A549 (cell line): ENCODE measurements at regions not wholly inside any gene's neighbourhood (a gene's known extent, or its start where the extent isn't known, plus 50 kb on each side); places are given as distances from the start of the nearest gene placed in this dataset.

Experiments
- ATAC-seq, 2 experiments: fragments of 200-7000 bp in 1 of 2; fragments of >200 bp in 1 of 2; cut with Nextera tagmentation in 1 of 2; cut with Tn5 transposase in 1 of 2; 3 replicates each; pipeline versions ENCODE4 v1.8.0 to v1.9.1; 2018 to 2020; ENCODE audit warnings: mild to moderate bottlenecking in 1 of 2, moderate library complexity in 1 of 2
- CTCF ChIA-PET: fragments of 300-600 bp; sonication (Branson Sonifier 250); formaldehyde crosslinking; extraction: SDS; loops from one replicate; lab custom pipeline; 2021; ENCODE audit warnings: antibody characterized with exemption, inconsistent platforms; lab: Yijun Ruan, JAX
- POLR2A ChIA-PET: fragments of 350-600 bp; formaldehyde crosslinking; extraction: SDS; loops from one replicate; lab custom pipeline; 2021; ENCODE audit warnings: antibody characterized with exemption, inconsistent platforms; lab: Yijun Ruan, JAX
- DNase-seq, 2 experiments: peaks; one replicate each; pipeline versions ENCODE4 v3.0.0 to v3.0.0-alpha.2; 2011 to 2016; ENCODE audit warnings: low read depth in 1 of 2, low spot score in 1 of 2
- FAIRE-seq: peaks from 2 replicates; lab custom pipeline; 2011; peaks lifted over from hg19 to GRCh38; lab: Jason Lieb, UNC
- H3K27ac ChIP-seq, 2 experiments: fragments of >200 bp; sonication (Bioruptor Twin); formaldehyde crosslinking; 3 replicates each; pipeline ENCODE4 v1.5.1; 2016 to 2017
- H3K4me1 ChIP-seq: fragments of >200 bp; sonication (Bioruptor Twin); formaldehyde crosslinking; 3 replicates; pipeline ENCODE4 v1.6.1; 2016
- H3K4me2 ChIP-seq: fragments of >200 bp; sonication (Bioruptor Twin); formaldehyde crosslinking; 3 replicates; pipeline ENCODE4 v1.6.1; 2016
- H3K4me3 ChIP-seq: fragments of >200 bp; sonication (Bioruptor Twin); formaldehyde crosslinking; 3 replicates; pipeline ENCODE4 v1.5.1; 2016
- H3K9me3 ChIP-seq: fragments of >200 bp; sonication (Bioruptor Twin); formaldehyde crosslinking; 3 replicates; pipeline ENCODE4 v1.6.1; 2016
- ATOH8 ChIP-seq: fragments of 250-450 bp; sonication (Bioruptor Pico); IDR thresholded peaks from 2 replicates; pipeline ENCODE4 v1.5.0; 2020; ENCODE audit warnings: low read depth, mild to moderate bottlenecking, moderate library complexity
- CEBPB ChIP-seq, 2 experiments: fragments of >200 bp in 1 of 2; sonication (Bioruptor Twin) in 1 of 2; formaldehyde crosslinking in 1 of 2; IDR thresholded peaks; 2 replicates each; pipeline ENCODE4 v1.6.1; 2012 to 2016
- EHMT2 ChIP-seq: fragments of 200-600 bp; sonication (generic); IDR thresholded peaks from 2 replicates; pipeline ENCODE4 v1.6.1; 2016; ENCODE audit warnings: antibody characterized with exemption, low read depth, mild to moderate bottlenecking, moderate library complexity
- ELK1 ChIP-seq: fragments of 150-350 bp; IDR thresholded peaks from 2 replicates; pipeline ENCODE4 v1.6.1; 2014; ENCODE audit warnings: low read depth, mild to moderate bottlenecking, low read length
- FOSB ChIP-seq: fragments of 250-450 bp; sonication (Bioruptor Pico); IDR thresholded peaks from 2 replicates; pipeline ENCODE4 v1.5.0; 2020; ENCODE audit warnings: mild to moderate bottlenecking, moderate library complexity
- HDAC2 ChIP-seq: fragments of 200-600 bp; sonication (generic); IDR thresholded peaks from 2 replicates; pipeline ENCODE4 v1.6.1; 2016
- HOXB13 ChIP-seq: fragments of 250-450 bp; sonication (Bioruptor Pico); IDR thresholded peaks from 2 replicates; pipeline ENCODE4 v1.5.0; 2020; ENCODE audit warnings: low read depth, mild to moderate bottlenecking, moderate library complexity
- HOXB5 ChIP-seq: fragments of 250-450 bp; sonication (Bioruptor Pico); IDR thresholded peaks from 2 replicates; pipeline ENCODE4 v1.5.0; 2020; ENCODE audit warnings: mild to moderate bottlenecking, moderate library complexity
- JUN ChIP-seq, 2 experiments: fragments of >200 bp; sonication (Bioruptor Twin); formaldehyde crosslinking; IDR thresholded peaks; 2 replicates in 1 of 2; 3 replicates in 1 of 2; pipeline ENCODE4 v1.6.1; 2016 to 2017
- MAFK ChIP-seq: fragments of 450-650 bp; IDR thresholded peaks from 2 replicates; pipeline ENCODE4 v1.6.1; 2014; ENCODE audit not compliant: partially characterized antibody
- NFE2L2 ChIP-seq: fragments of 150-350 bp; conservative IDR thresholded peaks from 2 replicates; pipeline ENCODE4 v1.6.1; 2014; ENCODE audit warnings: low read length
- NPAS2 ChIP-seq: fragments of 250-450 bp; sonication (Bioruptor Pico); IDR thresholded peaks from 2 replicates; pipeline ENCODE4 v1.8.0; 2022; ENCODE audit warnings: mild to moderate bottlenecking, moderate library complexity, borderline replicate concordance
- NR3C1 ChIP-seq: fragments of >200 bp; sonication (Bioruptor Twin); formaldehyde crosslinking; IDR thresholded peaks from 3 replicates; pipeline ENCODE4 v1.6.1; 2017
- POLR2A ChIP-seq: IDR thresholded peaks from 2 replicates; pipeline ENCODE4 v1.6.1; 2012; ENCODE audit warnings: mild to moderate bottlenecking, low read length
- RAD21 ChIP-seq, 2 experiments: fragments of >200 bp in 1 of 2; sonication (Bioruptor Twin) in 1 of 2; formaldehyde crosslinking in 1 of 2; IDR thresholded peaks in 1 of 2; conservative IDR thresholded peaks in 1 of 2; 2 replicates in 1 of 2; 3 replicates in 1 of 2; pipeline ENCODE4 v1.6.1; 2012 to 2018; ENCODE audit warnings: inconsistent platforms in 1 of 2
- TFCP2L1 ChIP-seq: fragments of 250-450 bp; sonication (Bioruptor Pico); IDR thresholded peaks from 2 replicates; pipeline ENCODE4 v1.5.0; 2021; ENCODE audit warnings: mild to moderate bottlenecking
- TP53 ChIP-seq: fragments of 250-450 bp; sonication (Bioruptor Pico); IDR thresholded peaks from 2 replicates; pipeline ENCODE4 v1.5.0; 2021; ENCODE audit warnings: mild to moderate bottlenecking, moderate library complexity
- ZFP36 ChIP-seq: fragments of 450-650 bp; IDR thresholded peaks from 2 replicates; pipeline ENCODE4 v1.6.1; 2014; ENCODE audit warnings: borderline replicate concordance; ENCODE audit not compliant: partially characterized antibody
- ZNF302 ChIP-seq: fragments of 250-450 bp; sonication (Bioruptor Pico); IDR thresholded peaks from 2 replicates; pipeline ENCODE4 v1.9.0; 2021; ENCODE audit warnings: inconsistent platforms, mild to moderate bottlenecking, moderate library complexity
- WGBS: methylation state at CpG from one replicate; pipeline ENCODE4 v1.1.6; 2017; ENCODE audit errors: missing lambda C conversion rate; 5-methylcytosine and 5-hydroxymethylcytosine counted together
- TF ChIP-seq, protein P1 (sequence below): fragments of >200 bp; sonication (Bioruptor Twin); formaldehyde crosslinking; IDR thresholded peaks from 2 replicates; pipeline ENCODE4 v1.6.1; 2016
- TF ChIP-seq, protein P2 (sequence below): fragments of >200 bp; sonication (Bioruptor Twin); formaldehyde crosslinking; IDR thresholded peaks from 3 replicates; pipeline ENCODE4 v1.5.1; 2016
- TF ChIP-seq, protein P3 (sequence below): fragments of 200-600 bp; sonication (generic); IDR thresholded peaks from 2 replicates; pipeline ENCODE4 v1.6.1; 2016; ENCODE audit warnings: antibody characterized with exemption, mild to moderate bottlenecking, moderate library complexity
- TF ChIP-seq, protein P4 (sequence below): fragments of 250-450 bp; sonication (Bioruptor Pico); IDR thresholded peaks from 2 replicates; pipeline ENCODE4 v1.5.0; 2021; ENCODE audit warnings: mild to moderate bottlenecking, moderate library complexity, borderline replicate concordance

- ChIA-PET POLR2A (no interaction called here), CTCF (no interaction called here)
- no peak overlapping the region for H3K27ac ChIP-seq
- H3K4me2 ChIP-seq: no peak overlapping the region
- FAIRE-seq: no peak
- H3K4me3 ChIP-seq: no peak overlapping the region
- no peak for ATAC-seq
- H3K9me3 ChIP-seq: no peaks in the 10 kb centered on the region
- no peaks in the 10 kb centered on the region for H3K4me1 ChIP-seq
- DNase-seq: no peak
- WGBS: 3% methylated on average over 1 of the region's 1 CpG
- TF ChIP-seq NFE2L2: no peak
- no peak for TF ChIP-seq POLR2A
- no peak for TF ChIP-seq TP53 (CRISPR knock-in tag)
- no peak for TF ChIP-seq HOXB5 (CRISPR knock-in tag)
- no peak for TF ChIP-seq NR3C1
- no peak for TF ChIP-seq ZFP36
- TF ChIP-seq ELK1: no peak
- no peak for TF ChIP-seq NPAS2 (CRISPR knock-in tag)
Measured at GRCh38 chr16:13429416-13429815, 490.5 kb upstream of the ERCC4 start.

GRCh38 chr16:13435415-13435814 is 484.5 kb upstream of the ERCC4 start:
- Histone ChIP-seq H3K4me2 (no peak overlapping the region), H3K4me1 (no peaks in the 10 kb centered on the region), H3K27ac (no peak overlapping the region), H3K9me3 (no peaks in the 10 kb centered on the region), H3K4me3 (no peak overlapping the region)
- FAIRE-seq (no peak), DNase-seq (no peak), ATAC-seq (no peak)
- 6% methylated on average over 1 of the region's 1 CpG for WGBS
- ChIA-PET CTCF (interaction anchor here (1.3 kb wide), 1 partner anchor 9 kb away, joined by 3 read pairs; no protein-coding TSS in a partner anchor), POLR2A (no interaction called here)
- no peak for TF ChIP-seq HOXB13
- no peak for TF ChIP-seq FOSB (CRISPR knock-in tag)
- no peak for TF ChIP-seq EHMT2
- no peak for TF ChIP-seq ATOH8 (CRISPR knock-in tag)
- TF ChIP-seq, protein P1, sequence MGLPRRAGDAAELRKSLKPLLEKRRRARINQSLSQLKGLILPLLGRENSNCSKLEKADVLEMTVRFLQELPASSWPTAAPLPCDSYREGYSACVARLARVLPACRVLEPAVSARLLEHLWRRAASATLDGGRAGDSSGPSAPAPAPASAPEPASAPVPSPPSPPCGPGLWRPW: no peak
- TF ChIP-seq NR3C1: no peak
- peak; percentile 42 for TF ChIP-seq MAFK
- no peak for TF ChIP-seq CEBPB (IDR thresholded peaks at IDR 0.05)

DNA sequence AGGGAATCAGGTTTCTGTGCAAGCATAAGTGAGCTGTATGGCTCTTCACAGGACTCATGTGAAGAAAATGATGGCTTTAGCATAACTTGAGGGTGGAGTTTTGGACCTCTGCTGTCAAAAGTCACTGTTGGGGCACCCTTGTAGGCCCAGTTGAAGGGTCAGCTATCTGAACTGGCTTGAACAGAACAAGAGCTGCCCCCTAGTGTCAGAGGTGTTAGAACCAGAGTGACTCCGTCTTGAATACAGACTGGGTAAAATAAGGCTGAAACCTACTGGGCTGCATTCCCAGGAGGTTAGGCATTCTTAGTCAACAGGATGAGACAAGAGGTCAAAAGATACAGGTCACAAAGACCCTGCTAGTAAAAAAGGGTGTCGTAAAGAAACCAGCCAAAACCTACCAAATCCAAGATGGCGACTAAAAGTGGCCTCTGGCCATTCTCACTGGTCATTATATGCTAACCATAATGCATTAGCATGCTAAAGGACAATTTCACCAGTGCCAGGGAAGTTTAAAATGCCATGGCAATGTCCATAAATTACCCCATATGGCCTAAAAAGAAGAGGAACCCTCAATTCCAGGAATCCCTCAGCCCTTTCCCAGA is 484.0 kb upstream of the ERCC4 start:
- FAIRE-seq: no peak
- Histone ChIP-seq H3K4me1 (no peaks in the 10 kb centered on the region), H3K9me3 (no peaks in the 10 kb centered on the region), H3K4me3 (no peak overlapping the region), H3K4me2 (no peak overlapping the region), H3K27ac (no peak overlapping the region)
- ATAC-seq: no peak
- 4% methylated on average over 3 of the region's 3 CpGs for WGBS
- no peak for DNase-seq
- CTCF ChIA-PET: interaction anchor here (0.6 kb wide), 1 partner anchor 512 kb away, joined by 5 read pairs; no protein-coding TSS in a partner anchor
- POLR2A ChIA-PET: no interaction called here
- TF ChIP-seq, protein P2, sequence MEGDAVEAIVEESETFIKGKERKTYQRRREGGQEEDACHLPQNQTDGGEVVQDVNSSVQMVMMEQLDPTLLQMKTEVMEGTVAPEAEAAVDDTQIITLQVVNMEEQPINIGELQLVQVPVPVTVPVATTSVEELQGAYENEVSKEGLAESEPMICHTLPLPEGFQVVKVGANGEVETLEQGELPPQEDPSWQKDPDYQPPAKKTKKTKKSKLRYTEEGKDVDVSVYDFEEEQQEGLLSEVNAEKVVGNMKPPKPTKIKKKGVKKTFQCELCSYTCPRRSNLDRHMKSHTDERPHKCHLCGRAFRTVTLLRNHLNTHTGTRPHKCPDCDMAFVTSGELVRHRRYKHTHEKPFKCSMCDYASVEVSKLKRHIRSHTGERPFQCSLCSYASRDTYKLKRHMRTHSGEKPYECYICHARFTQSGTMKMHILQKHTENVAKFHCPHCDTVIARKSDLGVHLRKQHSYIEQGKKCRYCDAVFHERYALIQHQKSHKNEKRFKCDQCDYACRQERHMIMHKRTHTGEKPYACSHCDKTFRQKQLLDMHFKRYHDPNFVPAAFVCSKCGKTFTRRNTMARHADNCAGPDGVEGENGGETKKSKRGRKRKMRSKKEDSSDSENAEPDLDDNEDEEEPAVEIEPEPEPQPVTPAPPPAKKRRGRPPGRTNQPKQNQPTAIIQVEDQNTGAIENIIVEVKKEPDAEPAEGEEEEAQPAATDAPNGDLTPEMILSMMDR: no peak
- TF ChIP-seq MAFK (no peak), JUN (IDR thresholded peaks at IDR 0.05) (no peak), HOXB13 (no peak), ZNF302 (CRISPR knock-in tag) (no peak), HDAC2 (no peak), CEBPB (IDR thresholded peaks at IDR 0.05) (no peak), ZFP36 (no peak), POLR2A (no peak), TFCP2L1 (CRISPR knock-in tag) (no peak), RAD21 (conservative IDR thresholded peaks at IDR 0.05 in 1 of 2, IDR thresholded peaks at IDR 0.05 in 1 of 2) (no peak)
- TF ChIP-seq, protein P1: no peak
- TF ChIP-seq, protein P3, sequence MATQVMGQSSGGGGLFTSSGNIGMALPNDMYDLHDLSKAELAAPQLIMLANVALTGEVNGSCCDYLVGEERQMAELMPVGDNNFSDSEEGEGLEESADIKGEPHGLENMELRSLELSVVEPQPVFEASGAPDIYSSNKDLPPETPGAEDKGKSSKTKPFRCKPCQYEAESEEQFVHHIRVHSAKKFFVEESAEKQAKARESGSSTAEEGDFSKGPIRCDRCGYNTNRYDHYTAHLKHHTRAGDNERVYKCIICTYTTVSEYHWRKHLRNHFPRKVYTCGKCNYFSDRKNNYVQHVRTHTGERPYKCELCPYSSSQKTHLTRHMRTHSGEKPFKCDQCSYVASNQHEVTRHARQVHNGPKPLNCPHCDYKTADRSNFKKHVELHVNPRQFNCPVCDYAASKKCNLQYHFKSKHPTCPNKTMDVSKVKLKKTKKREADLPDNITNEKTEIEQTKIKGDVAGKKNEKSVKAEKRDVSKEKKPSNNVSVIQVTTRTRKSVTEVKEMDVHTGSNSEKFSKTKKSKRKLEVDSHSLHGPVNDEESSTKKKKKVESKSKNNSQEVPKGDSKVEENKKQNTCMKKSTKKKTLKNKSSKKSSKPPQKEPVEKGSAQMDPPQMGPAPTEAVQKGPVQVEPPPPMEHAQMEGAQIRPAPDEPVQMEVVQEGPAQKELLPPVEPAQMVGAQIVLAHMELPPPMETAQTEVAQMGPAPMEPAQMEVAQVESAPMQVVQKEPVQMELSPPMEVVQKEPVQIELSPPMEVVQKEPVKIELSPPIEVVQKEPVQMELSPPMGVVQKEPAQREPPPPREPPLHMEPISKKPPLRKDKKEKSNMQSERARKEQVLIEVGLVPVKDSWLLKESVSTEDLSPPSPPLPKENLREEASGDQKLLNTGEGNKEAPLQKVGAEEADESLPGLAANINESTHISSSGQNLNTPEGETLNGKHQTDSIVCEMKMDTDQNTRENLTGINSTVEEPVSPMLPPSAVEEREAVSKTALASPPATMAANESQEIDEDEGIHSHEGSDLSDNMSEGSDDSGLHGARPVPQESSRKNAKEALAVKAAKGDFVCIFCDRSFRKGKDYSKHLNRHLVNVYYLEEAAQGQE: no peak
- TF ChIP-seq, protein P4, sequence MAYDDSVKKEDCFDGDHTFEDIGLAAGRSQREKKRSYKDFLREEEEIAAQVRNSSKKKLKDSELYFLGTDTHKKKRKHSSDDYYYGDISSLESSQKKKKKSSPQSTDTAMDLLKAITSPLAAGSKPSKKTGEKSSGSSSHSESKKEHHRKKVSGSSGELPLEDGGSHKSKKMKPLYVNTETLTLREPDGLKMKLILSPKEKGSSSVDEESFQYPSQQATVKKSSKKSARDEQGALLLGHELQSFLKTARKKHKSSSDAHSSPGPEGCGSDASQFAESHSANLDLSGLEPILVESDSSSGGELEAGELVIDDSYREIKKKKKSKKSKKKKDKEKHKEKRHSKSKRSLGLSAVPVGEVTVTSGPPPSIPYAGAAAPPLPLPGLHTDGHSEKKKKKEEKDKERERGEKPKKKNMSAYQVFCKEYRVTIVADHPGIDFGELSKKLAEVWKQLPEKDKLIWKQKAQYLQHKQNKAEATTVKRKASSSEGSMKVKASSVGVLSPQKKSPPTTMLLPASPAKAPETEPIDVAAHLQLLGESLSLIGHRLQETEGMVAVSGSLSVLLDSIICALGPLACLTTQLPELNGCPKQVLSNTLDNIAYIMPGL (CRISPR knock-in tag): no peak
